PC-3 (cell line): ENCODE measurements at regions not wholly inside any gene's neighbourhood (a gene's known extent, or its start where the extent isn't known, plus 50 kb on each side); places are given as distances from the start of the nearest gene placed in this dataset.

Source experiments
- EZH2phosphoT487 ChIP-seq: fragments of 300-600 bp; sonication (generic); IDR thresholded peaks from 2 replicates; pipeline ENCODE4 v1.6.1; 2018; ENCODE audit warnings: mild to moderate bottlenecking, antibody characterized with exemption, low read length, borderline replicate concordance
- TF ChIP-seq, protein P1 (sequence below): fragments of 300-600 bp; sonication (generic); conservative IDR thresholded peaks from 2 replicates; pipeline ENCODE4 v1.5.1; 2017; ENCODE audit warnings: antibody characterized with exemption, low read depth, mild to moderate bottlenecking, low read length

DNA sequence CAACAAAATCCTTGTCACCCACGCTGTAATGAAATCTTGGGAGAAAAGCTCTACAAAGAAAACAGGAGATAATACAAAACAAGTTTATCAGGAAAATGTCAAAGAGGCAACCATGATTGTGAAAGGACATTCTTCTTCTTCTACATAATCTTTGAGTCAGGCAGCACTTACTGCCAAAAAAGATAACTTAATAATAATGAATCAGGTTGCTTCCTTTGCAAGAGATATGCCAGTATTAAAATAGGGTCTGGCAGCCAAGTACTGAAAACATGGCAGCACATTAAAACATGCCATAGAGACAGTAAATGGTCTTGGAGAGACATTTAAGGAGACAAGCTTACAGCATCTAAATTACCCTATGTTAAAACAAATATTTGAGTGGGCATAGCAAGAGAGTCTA, 1573.4 kb downstream of the EFNA5 start:
- TF ChIP-seq, protein P1, sequence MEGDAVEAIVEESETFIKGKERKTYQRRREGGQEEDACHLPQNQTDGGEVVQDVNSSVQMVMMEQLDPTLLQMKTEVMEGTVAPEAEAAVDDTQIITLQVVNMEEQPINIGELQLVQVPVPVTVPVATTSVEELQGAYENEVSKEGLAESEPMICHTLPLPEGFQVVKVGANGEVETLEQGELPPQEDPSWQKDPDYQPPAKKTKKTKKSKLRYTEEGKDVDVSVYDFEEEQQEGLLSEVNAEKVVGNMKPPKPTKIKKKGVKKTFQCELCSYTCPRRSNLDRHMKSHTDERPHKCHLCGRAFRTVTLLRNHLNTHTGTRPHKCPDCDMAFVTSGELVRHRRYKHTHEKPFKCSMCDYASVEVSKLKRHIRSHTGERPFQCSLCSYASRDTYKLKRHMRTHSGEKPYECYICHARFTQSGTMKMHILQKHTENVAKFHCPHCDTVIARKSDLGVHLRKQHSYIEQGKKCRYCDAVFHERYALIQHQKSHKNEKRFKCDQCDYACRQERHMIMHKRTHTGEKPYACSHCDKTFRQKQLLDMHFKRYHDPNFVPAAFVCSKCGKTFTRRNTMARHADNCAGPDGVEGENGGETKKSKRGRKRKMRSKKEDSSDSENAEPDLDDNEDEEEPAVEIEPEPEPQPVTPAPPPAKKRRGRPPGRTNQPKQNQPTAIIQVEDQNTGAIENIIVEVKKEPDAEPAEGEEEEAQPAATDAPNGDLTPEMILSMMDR: no peak
- no peak for TF ChIP-seq EZH2phosphoT487
